B cell (primary cell): ENCODE measurements at regions not wholly inside any gene's neighbourhood (a gene's known extent, or its start where the extent isn't known, plus 50 kb on each side); places are given as distances from the start of the nearest gene placed in this dataset.

Experiments used
- CTCF ChIP-seq: fragments of 200-600 bp; IDR thresholded peaks from one replicate; pipeline ENCODE4 v1.8.0; 2022; ENCODE audit warnings: antibody characterized with exemption, mild to moderate bottlenecking
- EZH2 ChIP-seq: IDR thresholded peaks from 2 replicates; pipeline ENCODE4 v1.6.1; 2012; ENCODE audit warnings: borderline replicate concordance, low read depth, mild to moderate bottlenecking, moderate library complexity, low read length; ENCODE audit not compliant: insufficient read depth, poor library complexity, severe bottlenecking

- TF ChIP-seq CTCF (no peak), EZH2 (no peak)
These were observed 72.1 kb upstream of the NANOS1 start for GRCh38 chr10:118957443-118957825.
